Left renal cortex interstitium (tissue), 4 donors: ENCODE measurements at regions not wholly inside any gene's neighbourhood (a gene's known extent, or its start where the extent isn't known, plus 50 kb on each side); places are given as distances from the start of the nearest gene placed in this dataset.

ENCODE experiments used
- DNase-seq, 4 donors: peaks; one replicate each; pipeline ENCODE4 v3.0.0-alpha.2; 2013; ENCODE audit warnings: low read depth in 4 of 4, low spot score in 2 of 4, missing footprints in 1 of 4

- no peak for DNase-seq
Measured at GRCh38 chr12:116478243-116478773, 80.9 kb upstream of the MAP1LC3B2 start.

GRCh38 chr12:116480210-116480810 is 78.9 kb upstream of the MAP1LC3B2 start:
- DNase-seq: no peak

- no peak for DNase-seq
Measured at GRCh38 chr12:116481726-116482125, 77.5 kb upstream of the MAP1LC3B2 start.

- no peak for DNase-seq
Measured at GRCh38 chr12:116482179-116482578, 77.0 kb upstream of the MAP1LC3B2 start.

- no peak for DNase-seq
Measured at GRCh38 chr12:116482859-116483258, 76.3 kb upstream of the MAP1LC3B2 start.

GRCh38 chr12:116483959-116484750 is 75.0 kb upstream of the MAP1LC3B2 start:
- DNase-seq: no peak

- DNase-seq: no peak
Measured at GRCh38 chr12:116484807-116485206, 74.4 kb upstream of the MAP1LC3B2 start.

- no peak for DNase-seq
Measured at GRCh38 chr12:116489116-116489515, 70.1 kb upstream of the MAP1LC3B2 start.

- no peak for DNase-seq
Measured at GRCh38 chr12:116490471-116490870, 68.7 kb upstream of the MAP1LC3B2 start.

- no peak for DNase-seq
Measured at GRCh38 chr12:116492703-116493324, 66.4 kb upstream of the MAP1LC3B2 start.

GRCh38 chr12:116495260-116495659 is 63.9 kb upstream of the MAP1LC3B2 start:
- DNase-seq: no peak

- no peak for DNase-seq
Measured at GRCh38 chr12:116497051-116497591, 62.1 kb upstream of the MAP1LC3B2 start.

- no peak for DNase-seq
Measured at GRCh38 chr12:116498471-116498870, 60.7 kb upstream of the MAP1LC3B2 start.

GRCh38 chr12:116502141-116502725 is 56.9 kb upstream of the MAP1LC3B2 start:
- no peak for DNase-seq

- DNase-seq: no peak
Measured at GRCh38 chr12:116502989-116503496, 56.1 kb upstream of the MAP1LC3B2 start.

GRCh38 chr12:116504438-116504837 is 54.7 kb upstream of the MAP1LC3B2 start:
- no peak for DNase-seq

GRCh38 chr12:116506697-116507064 is 52.5 kb upstream of the MAP1LC3B2 start:
- no peak for DNase-seq

GRCh38 chr12:116508145-116509121 is 50.7 kb upstream of the MAP1LC3B2 start:
- DNase-seq: no peak
